IMR-90 (cell line): ENCODE measurements at regions not wholly inside any gene's neighbourhood (a gene's known extent, or its start where the extent isn't known, plus 50 kb on each side); places are given as distances from the start of the nearest gene placed in this dataset.

Experiments used
- ATAC-seq: fragments of 200-7000 bp; cut with Tn5 transposase; 2 replicates; pipeline ENCODE4 v1.9.1; 2020; ENCODE audit warnings: low read depth, mild to moderate bottlenecking, moderate library complexity
- BruUV-seq: library from RNA; stranded (reverse); fragments of 400-500 nt; replicated peaks from 2 replicates; lab custom pipeline; 2021; lab: Mats Ljungman, UMichigan
- CTCF ChIA-PET: fragments of 300-600 bp; formaldehyde crosslinking; extraction: SDS; loops from one replicate; lab custom pipeline; 2021; ENCODE audit warnings: antibody characterized with exemption; lab: Yijun Ruan, JAX
- POLR2A ChIA-PET: fragments of 300-600 bp; sonication (Branson Sonifier 250); formaldehyde crosslinking; loops from one replicate; lab custom pipeline; 2022; ENCODE audit warnings: antibody characterized with exemption; ENCODE audit not compliant: unreplicated experiment; lab: Charles Lee
- DNase-seq: peaks from one replicate; pipeline ENCODE4 v3.0.0; 2013
- H2AFZ ChIP-seq: replicated peaks from 2 replicates; pipeline ENCODE3; 2013; ENCODE audit warnings: low read length, mild to moderate bottlenecking; ENCODE audit not compliant: poor library complexity
- H2AK5ac ChIP-seq: 2 replicates; pipeline ENCODE4 v1.6.1; 2013; ENCODE audit warnings: low read depth, low read length, inconsistent platforms
- H2AK9ac ChIP-seq: replicated peaks from 2 replicates; pipeline ENCODE3; 2013; ENCODE audit warnings: mild to moderate bottlenecking, low read depth, low read length, moderate library complexity; ENCODE audit not compliant: poor library complexity
- H2BK120ac ChIP-seq: 2 replicates; pipeline ENCODE4 v1.6.1; 2013; ENCODE audit warnings: low read depth, low read length, inconsistent platforms
- H2BK15ac ChIP-seq: 3 replicates; pipeline ENCODE4 v1.6.1; 2013; ENCODE audit warnings: low read depth, low read length, inconsistent platforms
- H2BK20ac ChIP-seq: 2 replicates; pipeline ENCODE4 v1.6.1; 2013; ENCODE audit warnings: low read depth, mild to moderate bottlenecking, inconsistent platforms, low read length, moderate library complexity
- H2BK5ac ChIP-seq: 2 replicates; pipeline ENCODE4 v1.6.1; 2013; ENCODE audit warnings: mild to moderate bottlenecking, low read depth, low read length, inconsistent platforms; ENCODE audit not compliant: poor library complexity, severe bottlenecking
- H3K14ac ChIP-seq: replicated peaks from 2 replicates; pipeline ENCODE4 v1.6.1; 2013; ENCODE audit warnings: low read depth, low read length, inconsistent platforms
- H3K18ac ChIP-seq: 2 replicates; pipeline ENCODE4 v1.6.1; 2013; ENCODE audit warnings: low read depth, low read length, control low read depth
- H3K23ac ChIP-seq: 2 replicates; pipeline ENCODE4 v1.6.1; 2013; ENCODE audit warnings: low read depth, low read length, inconsistent platforms
- H3K27ac ChIP-seq: 2 replicates; pipeline ENCODE4 v1.5.1; 2013; ENCODE audit warnings: mild to moderate bottlenecking, control low read depth, low read length; ENCODE audit not compliant: insufficient read depth
- H3K27me3 ChIP-seq: 2 replicates; pipeline ENCODE4 v1.6.1; 2013; ENCODE audit warnings: low read length; ENCODE audit not compliant: control insufficient read depth, insufficient read depth
- H3K36me3 ChIP-seq: 2 replicates; pipeline ENCODE4 v1.6.1; 2013; ENCODE audit warnings: low read length, mixed read lengths; ENCODE audit not compliant: control insufficient read depth, insufficient read depth
- H3K4ac ChIP-seq: 2 replicates; pipeline ENCODE4 v1.6.1; 2013; ENCODE audit warnings: low read depth, low read length, inconsistent platforms
- H3K4me1 ChIP-seq: 2 replicates; pipeline ENCODE4 v1.6.1; 2013; ENCODE audit warnings: low read length, mixed read lengths; ENCODE audit not compliant: control insufficient read depth, insufficient read depth
- H3K4me2 ChIP-seq: 2 replicates; pipeline ENCODE4 v1.6.1; 2013; ENCODE audit warnings: low read depth, mild to moderate bottlenecking, control low read depth, low read length, moderate library complexity
- H3K4me3 ChIP-seq: 2 replicates; pipeline ENCODE4 v1.5.1; 2013; ENCODE audit warnings: low read depth, mild to moderate bottlenecking, control low read depth, low read length, moderate library complexity; ENCODE audit not compliant: insufficient read depth
- H3K56ac ChIP-seq: 2 replicates; pipeline ENCODE4 v1.6.1; 2013; ENCODE audit warnings: low read length, inconsistent platforms; ENCODE audit not compliant: insufficient read depth; ENCODE audit errors: extremely low read depth
- H3K79me1 ChIP-seq, 2 experiments: 2 replicates each; pipeline ENCODE4 v1.6.1; 2013; ENCODE audit warnings: low read length in 2 of 2, inconsistent platforms in 1 of 2, low read depth in 1 of 2
- H3K9ac ChIP-seq: 2 replicates; pipeline ENCODE4 v1.6.1; 2013; ENCODE audit warnings: low read depth, low read length, control low read depth
- H3K9me1 ChIP-seq: 2 replicates; pipeline ENCODE4 v1.6.1; 2013; ENCODE audit warnings: low read length, inconsistent platforms; ENCODE audit not compliant: insufficient read depth
- H3K9me3 ChIP-seq: 2 replicates; pipeline ENCODE4 v1.6.1; 2013; ENCODE audit warnings: low read length; ENCODE audit not compliant: control insufficient read depth, insufficient read depth
- H4K20me1 ChIP-seq: 2 replicates; pipeline ENCODE4 v1.6.1; 2013; ENCODE audit warnings: low read length, inconsistent platforms; ENCODE audit not compliant: insufficient read depth
- H4K5ac ChIP-seq: 2 replicates; pipeline ENCODE4 v1.6.1; 2013; ENCODE audit warnings: mild to moderate bottlenecking, low read depth, low read length, control low read depth
- H4K8ac ChIP-seq, 2 experiments: 2 replicates each; pipeline ENCODE4 v1.6.1; 2013; ENCODE audit warnings: low read depth in 2 of 2, low read length in 2 of 2, control low read depth in 1 of 2, inconsistent platforms in 1 of 2
- H4K91ac ChIP-seq: 2 replicates; pipeline ENCODE4 v1.6.1; 2013; ENCODE audit warnings: low read depth, low read length, inconsistent platforms; ENCODE audit not compliant: insufficient read depth
- FOS ChIP-seq: fragments of 150-350 bp; IDR thresholded peaks from 2 replicates; pipeline ENCODE4 v1.6.1; 2016; ENCODE audit warnings: low read depth, low read length
- MAFK ChIP-seq: IDR thresholded peaks from 2 replicates; pipeline ENCODE4 v1.6.1; 2012; ENCODE audit warnings: low read depth, low read length, improper control_type of control experiment
- MXI1 ChIP-seq: IDR thresholded peaks from 2 replicates; pipeline ENCODE4 v1.6.1; 2012; ENCODE audit warnings: low read depth, mild to moderate bottlenecking, low read length, moderate library complexity, borderline replicate concordance
- NFE2L2 ChIP-seq: fragments of 150-350 bp; IDR thresholded peaks from 2 replicates; pipeline ENCODE4 v1.6.1; 2016; ENCODE audit warnings: low read depth, mild to moderate bottlenecking, low read length
- POLR2A ChIP-seq: IDR thresholded peaks from 2 replicates; pipeline ENCODE4 v1.6.1; 2012; ENCODE audit warnings: mild to moderate bottlenecking, low read depth, low read length
- RAD21 ChIP-seq: IDR thresholded peaks from 2 replicates; pipeline ENCODE4 v1.6.1; 2012; ENCODE audit warnings: low read length, improper control_type of control experiment
- SMC3 ChIP-seq: fragments of 150-350 bp; IDR thresholded peaks from 2 replicates; pipeline ENCODE4 v1.6.1; 2016; ENCODE audit warnings: low read depth, mild to moderate bottlenecking, antibody characterized with exemption, low read length, moderate library complexity
- WGBS, 2 experiments: methylation state at CpG; one replicate each; pipeline versions ENCODE4 v1.1.5 to v1.1.7; 2013; ENCODE audit warnings: missing lambda C conversion rate in 2 of 2; ENCODE audit not compliant: insufficient read length in 1 of 2; ENCODE audit errors: extremely low coverage in 2 of 2; 5-methylcytosine and 5-hydroxymethylcytosine counted together
- dilution Hi-C: fragments of 300-500 bp; cut with HindIII; formaldehyde crosslinking; loops from one replicate; pipeline ENCODE4 v1.14.3; 2018; ENCODE audit warnings: low sequenced_read_pairs; ENCODE audit not compliant: unreplicated experiment
- in situ Hi-C: fragments of 300-500 bp; cut with MboI; formaldehyde crosslinking; loops from 3 replicates; pipeline ENCODE4 v1.14.3; 2019; ENCODE audit warnings: low sequenced_read_pairs, inconsistent platforms, mixed read lengths
- intact Hi-C: fragments of 100-400 bp; cut with micrococcal nuclease; formaldehyde crosslinking; loops from 2 replicates; pipeline ENCODE4 v1.10.0; 2022
- TF ChIP-seq, protein P1 (sequence below): fragments of 150-350 bp; IDR thresholded peaks from 2 replicates; pipeline ENCODE4 v1.6.1; 2016; ENCODE audit warnings: low read depth, mild to moderate bottlenecking, low read length, moderate library complexity, borderline replicate concordance
- TF ChIP-seq, protein P2 (sequence below): conservative IDR thresholded peaks from 2 replicates; pipeline ENCODE4 v1.5.1; 2012; ENCODE audit warnings: mild to moderate bottlenecking, low read depth, low read length, improper control_type of control experiment

DNA sequence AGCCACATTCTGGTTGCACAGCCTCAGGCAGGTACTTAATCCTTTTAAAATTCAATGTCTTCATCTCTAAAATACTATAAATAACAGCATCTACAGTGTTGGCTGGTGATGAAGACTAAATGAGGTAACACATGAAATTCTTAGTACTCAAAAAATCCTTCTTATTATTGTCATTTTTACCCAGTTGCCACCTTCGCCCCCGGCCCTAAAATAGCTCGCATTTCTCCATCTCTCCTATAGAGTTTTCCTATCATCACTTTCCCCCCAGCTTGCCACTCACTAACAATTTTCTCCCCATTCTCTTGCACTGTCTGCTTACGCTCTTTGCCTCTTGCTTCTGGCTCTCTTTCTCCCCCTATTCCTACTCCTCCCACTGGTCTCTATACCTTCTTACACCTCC lies 59.9 kb upstream of the MARCHF10 start:
- no peak overlapping the region for H4K91ac ChIP-seq
- no peak overlapping the region for H4K8ac ChIP-seq
- no peak overlapping the region for H3K4me2 ChIP-seq
- no peak overlapping the region for H2AFZ ChIP-seq
- H3K18ac ChIP-seq: no peak overlapping the region
- dilution Hi-C loops: no loop called here
- no peak overlapping the region for H2BK15ac ChIP-seq
- H3K27me3 ChIP-seq: peaks cover 2% of the 10 kb centered on the region; the same call in 1 of the 2 replicates
- H2BK120ac ChIP-seq: no peak overlapping the region
- H3K36me3 ChIP-seq: no peaks in the 10 kb centered on the region
- no peak overlapping the region for H3K27ac ChIP-seq
- intact Hi-C loops: no loop called here
- H3K4me3 ChIP-seq: no peak overlapping the region
- no peak overlapping the region for H4K5ac ChIP-seq
- H3K23ac ChIP-seq: no peak overlapping the region
- no peaks in the 10 kb centered on the region for H3K79me1 ChIP-seq
- ChIA-PET CTCF (interaction anchor here (1.2 kb wide), 1 partner anchor 9 kb away, joined by 3 read pairs; no protein-coding TSS in a partner anchor), POLR2A (no interaction called here)
- DNase-seq (no peak), ATAC-seq (no peak)
- H2BK5ac ChIP-seq: no peak overlapping the region
- TF ChIP-seq MXI1 (no peak), MAFK (no peak), RAD21 (no peak), POLR2A (no peak), NFE2L2 (no peak), SMC3 (no peak), FOS (no peak)
- TF ChIP-seq, protein P1, sequence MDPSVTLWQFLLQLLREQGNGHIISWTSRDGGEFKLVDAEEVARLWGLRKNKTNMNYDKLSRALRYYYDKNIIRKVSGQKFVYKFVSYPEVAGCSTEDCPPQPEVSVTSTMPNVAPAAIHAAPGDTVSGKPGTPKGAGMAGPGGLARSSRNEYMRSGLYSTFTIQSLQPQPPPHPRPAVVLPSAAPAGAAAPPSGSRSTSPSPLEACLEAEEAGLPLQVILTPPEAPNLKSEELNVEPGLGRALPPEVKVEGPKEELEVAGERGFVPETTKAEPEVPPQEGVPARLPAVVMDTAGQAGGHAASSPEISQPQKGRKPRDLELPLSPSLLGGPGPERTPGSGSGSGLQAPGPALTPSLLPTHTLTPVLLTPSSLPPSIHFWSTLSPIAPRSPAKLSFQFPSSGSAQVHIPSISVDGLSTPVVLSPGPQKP: no peak
- TF ChIP-seq, protein P2, sequence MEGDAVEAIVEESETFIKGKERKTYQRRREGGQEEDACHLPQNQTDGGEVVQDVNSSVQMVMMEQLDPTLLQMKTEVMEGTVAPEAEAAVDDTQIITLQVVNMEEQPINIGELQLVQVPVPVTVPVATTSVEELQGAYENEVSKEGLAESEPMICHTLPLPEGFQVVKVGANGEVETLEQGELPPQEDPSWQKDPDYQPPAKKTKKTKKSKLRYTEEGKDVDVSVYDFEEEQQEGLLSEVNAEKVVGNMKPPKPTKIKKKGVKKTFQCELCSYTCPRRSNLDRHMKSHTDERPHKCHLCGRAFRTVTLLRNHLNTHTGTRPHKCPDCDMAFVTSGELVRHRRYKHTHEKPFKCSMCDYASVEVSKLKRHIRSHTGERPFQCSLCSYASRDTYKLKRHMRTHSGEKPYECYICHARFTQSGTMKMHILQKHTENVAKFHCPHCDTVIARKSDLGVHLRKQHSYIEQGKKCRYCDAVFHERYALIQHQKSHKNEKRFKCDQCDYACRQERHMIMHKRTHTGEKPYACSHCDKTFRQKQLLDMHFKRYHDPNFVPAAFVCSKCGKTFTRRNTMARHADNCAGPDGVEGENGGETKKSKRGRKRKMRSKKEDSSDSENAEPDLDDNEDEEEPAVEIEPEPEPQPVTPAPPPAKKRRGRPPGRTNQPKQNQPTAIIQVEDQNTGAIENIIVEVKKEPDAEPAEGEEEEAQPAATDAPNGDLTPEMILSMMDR: no peak
- no peak overlapping the region for H3K14ac ChIP-seq
- no peaks in the 10 kb centered on the region for H4K20me1 ChIP-seq
- peaks cover 13% of the 10 kb centered on the region for H3K4me1 ChIP-seq
- H2AK5ac ChIP-seq: no peak overlapping the region
- H2AK9ac ChIP-seq: no peak overlapping the region
- H2BK20ac ChIP-seq: no peak overlapping the region
- H3K9me3 ChIP-seq: no peaks in the 10 kb centered on the region
- no peak overlapping the region for H3K9ac ChIP-seq
- no TSS peak for BruUV-seq
- WGBS, 2 experiments: 88% methylated on average over 1 of the region's 4 CpGs; no CpG with 5 or more reads in 1 of the 2 experiments
- H3K9me1 ChIP-seq: no peaks in the 10 kb centered on the region
- H3K4ac ChIP-seq: no peak overlapping the region
- in situ Hi-C loops: no loop called here
- H3K56ac ChIP-seq: no peak overlapping the region
